ENCODE measurements at regions not wholly inside any gene's neighbourhood (a gene's known extent, or its start where the extent isn't known, plus 50 kb on each side); places are given as distances from the start of the nearest gene placed in this dataset.

- TF ChIP-seq POLR2A (IDR thresholded peaks at IDR 0.05; ENCODE audit: low read length) (no peak), GATA1 (IDR thresholded peaks at IDR 0.05; ENCODE audit: low read depth, low read length) (no peak)
Measured at GRCh38 chr1:234861024-234861620, 251.1 kb upstream of the IRF2BP2 start.
